Upper lobe of right lung (tissue), 1 donor: ENCODE measurements at regions not wholly inside any gene's neighbourhood (a gene's known extent, or its start where the extent isn't known, plus 50 kb on each side); places are given as distances from the start of the nearest gene placed in this dataset.

ENCODE experiments used
- ATAC-seq: fragments of 200-7000 bp; cut with Tn5 transposase; one replicate; pipeline ENCODE4 v1.9.1; 2020; ENCODE audit warnings: mild to moderate bottlenecking, moderate library complexity
- DNase-seq: peaks from one replicate; pipeline ENCODE4 v3.0.0-alpha.2; 2020
- H3K27ac ChIP-seq: fragments of 200-600 bp; one replicate; pipeline ENCODE4 v1.8.0; 2022
- H3K27me3 ChIP-seq: fragments of 200-600 bp; one replicate; pipeline ENCODE4 v1.8.0; 2022; ENCODE audit warnings: mild to moderate bottlenecking
- H3K36me3 ChIP-seq: fragments of 200-600 bp; one replicate; pipeline ENCODE4 v1.8.0; 2022
- H3K4me1 ChIP-seq: fragments of 200-600 bp; one replicate; pipeline ENCODE4 v1.8.0; 2022
- H3K4me3 ChIP-seq: fragments of 200-600 bp; one replicate; pipeline ENCODE4 v1.8.0; 2022; ENCODE audit warnings: mild to moderate bottlenecking
- H3K9me3 ChIP-seq: fragments of 200-600 bp; one replicate; pipeline ENCODE4 v1.8.0; 2022
- intact Hi-C: fragments of 100-400 bp; cut with DNase I; formaldehyde crosslinking; loops from one replicate; pipeline ENCODE4 v1.11.0; 2022
- TF ChIP-seq, protein P1 (sequence below): fragments of 200-600 bp; IDR thresholded peaks from one replicate; pipeline ENCODE4 v1.8.0; 2022; ENCODE audit warnings: antibody characterized with exemption
- donor health status: DM: no; HTN: yes; CAD: no; lungs with severe emphysema.

- no peaks in the 10 kb centered on the region for H3K27me3 ChIP-seq
- intact Hi-C loops: no loop called here
- no peaks in the 10 kb centered on the region for H3K4me1 ChIP-seq
- H3K36me3 ChIP-seq: no peaks in the 10 kb centered on the region
- H3K9me3 ChIP-seq: no peaks in the 10 kb centered on the region
- TF ChIP-seq, protein P1, sequence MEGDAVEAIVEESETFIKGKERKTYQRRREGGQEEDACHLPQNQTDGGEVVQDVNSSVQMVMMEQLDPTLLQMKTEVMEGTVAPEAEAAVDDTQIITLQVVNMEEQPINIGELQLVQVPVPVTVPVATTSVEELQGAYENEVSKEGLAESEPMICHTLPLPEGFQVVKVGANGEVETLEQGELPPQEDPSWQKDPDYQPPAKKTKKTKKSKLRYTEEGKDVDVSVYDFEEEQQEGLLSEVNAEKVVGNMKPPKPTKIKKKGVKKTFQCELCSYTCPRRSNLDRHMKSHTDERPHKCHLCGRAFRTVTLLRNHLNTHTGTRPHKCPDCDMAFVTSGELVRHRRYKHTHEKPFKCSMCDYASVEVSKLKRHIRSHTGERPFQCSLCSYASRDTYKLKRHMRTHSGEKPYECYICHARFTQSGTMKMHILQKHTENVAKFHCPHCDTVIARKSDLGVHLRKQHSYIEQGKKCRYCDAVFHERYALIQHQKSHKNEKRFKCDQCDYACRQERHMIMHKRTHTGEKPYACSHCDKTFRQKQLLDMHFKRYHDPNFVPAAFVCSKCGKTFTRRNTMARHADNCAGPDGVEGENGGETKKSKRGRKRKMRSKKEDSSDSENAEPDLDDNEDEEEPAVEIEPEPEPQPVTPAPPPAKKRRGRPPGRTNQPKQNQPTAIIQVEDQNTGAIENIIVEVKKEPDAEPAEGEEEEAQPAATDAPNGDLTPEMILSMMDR: no peak
- no peak overlapping the region for H3K27ac ChIP-seq
- H3K4me3 ChIP-seq: no peak overlapping the region
- DNase-seq: no peak
- no peak for ATAC-seq
These were observed 239.9 kb downstream of the ZEB2 start for GRCh38 chr2:144280009-144280408.

DNA sequence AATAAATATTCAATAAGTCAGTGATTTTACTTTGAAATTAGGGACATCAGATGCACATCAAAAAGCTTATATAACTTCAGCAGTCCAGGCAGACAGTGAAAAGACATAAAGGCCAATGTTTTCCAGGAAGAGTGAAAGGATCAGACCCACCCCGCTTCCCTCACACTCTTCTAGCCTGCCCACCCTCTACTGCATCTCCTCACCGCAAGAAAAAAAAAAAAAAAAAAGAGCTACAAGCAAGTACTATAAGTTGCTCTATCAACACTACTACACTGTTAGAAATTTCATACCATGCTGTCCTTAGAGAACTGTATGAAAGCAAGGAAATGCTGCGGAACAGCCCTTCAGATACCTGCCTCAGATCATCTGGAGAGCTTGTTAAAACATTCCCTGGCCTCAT is 240.8 kb downstream of the ZEB2 start:
- H3K27ac ChIP-seq: no peak overlapping the region
- no peaks in the 10 kb centered on the region for H3K36me3 ChIP-seq
- H3K9me3 ChIP-seq: no peaks in the 10 kb centered on the region
- TF ChIP-seq, protein P1: no peak
- no peak for DNase-seq
- intact Hi-C loops: no loop called here
- H3K27me3 ChIP-seq: no peaks in the 10 kb centered on the region
- no peak overlapping the region for H3K4me3 ChIP-seq
- H3K4me1 ChIP-seq: no peaks in the 10 kb centered on the region
- no peak for ATAC-seq

DNA sequence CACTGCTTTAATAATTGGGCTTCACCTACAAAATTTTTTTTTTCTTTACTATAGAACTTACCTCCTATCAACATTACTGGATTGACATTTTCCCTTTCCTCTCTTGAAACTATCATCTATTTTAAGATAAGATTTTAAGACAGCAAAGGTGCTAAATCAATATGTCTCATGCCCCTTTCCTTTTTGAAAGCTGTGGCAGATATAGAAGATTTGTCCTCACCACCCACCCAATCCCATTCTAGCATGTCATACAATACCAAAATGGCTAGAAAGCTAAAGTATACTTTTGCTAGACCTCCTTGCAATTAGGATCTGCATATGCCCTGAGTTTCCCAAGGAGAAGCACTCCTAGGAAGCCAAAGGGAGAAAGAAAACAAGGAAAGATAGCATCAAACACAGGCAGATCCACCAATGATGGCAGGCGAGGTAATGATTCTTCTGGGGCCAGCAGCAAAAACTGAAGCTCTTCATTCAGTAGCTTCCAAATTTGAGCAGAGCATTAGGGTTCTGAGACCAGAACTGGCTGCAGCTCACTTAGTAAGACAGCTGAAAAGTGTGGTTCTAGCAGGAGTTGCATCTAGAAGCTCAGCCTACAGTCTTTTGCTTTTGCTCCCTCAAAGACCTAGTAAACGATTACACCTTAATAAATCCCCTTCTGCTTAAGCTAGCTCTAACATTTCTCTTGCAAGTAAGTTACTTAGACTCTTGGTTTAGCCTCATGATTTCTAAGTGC is 242.1 kb downstream of the ZEB2 start:
- intact Hi-C loops: no loop called here
- Histone ChIP-seq H3K9me3 (no peaks in the 10 kb centered on the region), H3K4me1 (no peaks in the 10 kb centered on the region), H3K27me3 (no peaks in the 10 kb centered on the region), H3K4me3 (no peak overlapping the region), H3K36me3 (no peaks in the 10 kb centered on the region), H3K27ac (no peak overlapping the region)
- TF ChIP-seq, protein P1: no peak
- DNase-seq (no peak), ATAC-seq (no peak)

DNA sequence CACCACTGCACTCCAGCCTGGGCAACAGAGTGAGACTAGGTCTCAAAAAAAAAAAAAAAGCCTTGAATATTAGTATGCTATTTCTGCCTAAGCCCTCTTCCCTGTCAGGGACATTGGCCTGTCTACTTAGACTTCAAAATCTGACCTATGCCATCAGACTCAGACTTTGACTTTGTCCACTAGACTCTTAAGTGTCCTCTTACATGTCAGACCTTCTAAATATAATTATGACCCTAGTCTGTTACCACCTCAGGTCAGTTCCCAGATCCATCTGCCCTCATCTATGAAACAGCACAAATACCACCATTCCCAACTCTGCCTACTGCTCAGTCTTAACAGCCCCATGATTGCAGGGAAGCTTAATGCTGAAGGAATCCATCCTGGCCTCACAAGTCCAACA is 244.6 kb downstream of the ZEB2 start:
- no peak overlapping the region for H3K4me3 ChIP-seq
- no peaks in the 10 kb centered on the region for H3K27me3 ChIP-seq
- H3K9me3 ChIP-seq: no peaks in the 10 kb centered on the region
- TF ChIP-seq, protein P1: no peak
- intact Hi-C loops: no loop called here
- H3K4me1 ChIP-seq: peaks cover 6% of the 10 kb centered on the region
- no peaks in the 10 kb centered on the region for H3K36me3 ChIP-seq
- no peak overlapping the region for H3K27ac ChIP-seq
- DNase-seq (no peak), ATAC-seq (no peak)

- no peaks in the 10 kb centered on the region for H3K27me3 ChIP-seq
- H3K4me3 ChIP-seq: no peak overlapping the region
- TF ChIP-seq, protein P1: no peak
- DNase-seq (no peak), ATAC-seq (no peak)
- intact Hi-C loops: no loop called here
- H3K36me3 ChIP-seq: no peaks in the 10 kb centered on the region
- no peak overlapping the region for H3K27ac ChIP-seq
- peaks cover 6% of the 10 kb centered on the region for H3K4me1 ChIP-seq
- no peaks in the 10 kb centered on the region for H3K9me3 ChIP-seq
These were observed 245.8 kb downstream of the ZEB2 start for GRCh38 chr2:144274131-144274530.

GRCh38 chr2:144270951-144271350 is 249.0 kb downstream of the ZEB2 start:
- Histone ChIP-seq H3K4me1 (peaks cover 6% of the 10 kb centered on the region), H3K9me3 (no peaks in the 10 kb centered on the region), H3K27ac (no peak overlapping the region), H3K27me3 (no peaks in the 10 kb centered on the region), H3K36me3 (no peaks in the 10 kb centered on the region), H3K4me3 (no peak overlapping the region)
- intact Hi-C loops: no loop called here
- TF ChIP-seq, protein P1: no peak
- no peak for ATAC-seq
- no peak for DNase-seq
